ENCODE measurements at regions not wholly inside any gene's neighbourhood (a gene's known extent, or its start where the extent isn't known, plus 50 kb on each side); places are given as distances from the start of the nearest gene placed in this dataset.

DNA sequence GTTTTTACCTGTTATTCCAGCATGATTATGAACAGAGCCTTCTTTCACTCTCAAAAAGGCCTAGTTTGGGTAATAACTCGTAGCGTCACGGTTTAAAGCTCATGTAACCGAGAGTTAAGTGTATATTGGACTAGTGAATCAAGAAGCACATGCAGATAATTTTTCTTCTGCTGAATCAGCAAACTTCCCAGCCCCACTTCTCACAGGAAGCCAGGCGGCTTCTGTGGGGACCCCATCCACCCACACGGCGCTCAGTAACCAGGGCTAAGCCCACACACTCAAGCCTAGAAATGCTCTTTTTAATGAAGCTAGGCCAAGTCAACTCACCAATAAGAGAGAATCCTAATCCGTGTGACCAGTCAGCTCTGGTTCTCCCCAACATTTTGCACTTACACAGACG lies 191.2 kb upstream of the MGMT start:
- Mint-ChIP-seq H3K4me3 (no peak overlapping the region), H3K4me1 (no peaks in the 10 kb centered on the region), H3K27ac (no peak overlapping the region), H3K36me3 (ENCODE audit: low read depth) (no peaks in the 10 kb centered on the region), H3K9me3 (no peaks in the 10 kb centered on the region), H3K27me3 (ENCODE audit: low read depth, poor library complexity) (peaks cover 3% of the 10 kb centered on the region)
- TF ChIP-seq, protein P1, sequence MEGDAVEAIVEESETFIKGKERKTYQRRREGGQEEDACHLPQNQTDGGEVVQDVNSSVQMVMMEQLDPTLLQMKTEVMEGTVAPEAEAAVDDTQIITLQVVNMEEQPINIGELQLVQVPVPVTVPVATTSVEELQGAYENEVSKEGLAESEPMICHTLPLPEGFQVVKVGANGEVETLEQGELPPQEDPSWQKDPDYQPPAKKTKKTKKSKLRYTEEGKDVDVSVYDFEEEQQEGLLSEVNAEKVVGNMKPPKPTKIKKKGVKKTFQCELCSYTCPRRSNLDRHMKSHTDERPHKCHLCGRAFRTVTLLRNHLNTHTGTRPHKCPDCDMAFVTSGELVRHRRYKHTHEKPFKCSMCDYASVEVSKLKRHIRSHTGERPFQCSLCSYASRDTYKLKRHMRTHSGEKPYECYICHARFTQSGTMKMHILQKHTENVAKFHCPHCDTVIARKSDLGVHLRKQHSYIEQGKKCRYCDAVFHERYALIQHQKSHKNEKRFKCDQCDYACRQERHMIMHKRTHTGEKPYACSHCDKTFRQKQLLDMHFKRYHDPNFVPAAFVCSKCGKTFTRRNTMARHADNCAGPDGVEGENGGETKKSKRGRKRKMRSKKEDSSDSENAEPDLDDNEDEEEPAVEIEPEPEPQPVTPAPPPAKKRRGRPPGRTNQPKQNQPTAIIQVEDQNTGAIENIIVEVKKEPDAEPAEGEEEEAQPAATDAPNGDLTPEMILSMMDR (IDR thresholded peaks at IDR 0.05) = no peak
- DNase-seq = no peak

DNA sequence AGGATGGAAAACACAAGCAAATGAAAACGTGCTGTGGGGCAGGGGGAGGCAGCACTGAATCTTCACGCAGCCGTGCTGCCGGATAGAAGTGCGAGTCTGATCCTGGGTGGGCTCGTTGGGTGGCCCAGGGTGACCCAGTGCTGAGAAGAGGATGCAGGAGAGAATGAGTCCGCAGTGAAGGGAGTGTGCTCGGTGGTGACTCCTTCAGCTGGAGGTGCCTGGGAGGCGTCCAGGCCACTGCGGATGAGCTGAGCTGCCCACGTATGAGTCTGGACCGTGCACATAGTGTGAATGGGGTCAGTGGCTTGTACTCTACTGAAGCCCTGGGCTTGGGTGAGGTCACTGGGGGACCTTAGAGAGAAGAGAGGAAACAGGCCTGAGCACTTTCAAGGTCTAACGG lies 190.0 kb upstream of the MGMT start:
- Mint-ChIP-seq H3K9me3 (peaks cover 8% of the 10 kb centered on the region), H3K36me3 (ENCODE audit: low read depth) (no peaks in the 10 kb centered on the region), H3K4me1 (no peaks in the 10 kb centered on the region), H3K27ac (no peak overlapping the region), H3K4me3 (no peak overlapping the region), H3K27me3 (ENCODE audit: low read depth, poor library complexity) (peaks cover 3% of the 10 kb centered on the region)
- DNase-seq = no peak
- TF ChIP-seq, protein P1 (IDR thresholded peaks at IDR 0.05) = no peak

DNA sequence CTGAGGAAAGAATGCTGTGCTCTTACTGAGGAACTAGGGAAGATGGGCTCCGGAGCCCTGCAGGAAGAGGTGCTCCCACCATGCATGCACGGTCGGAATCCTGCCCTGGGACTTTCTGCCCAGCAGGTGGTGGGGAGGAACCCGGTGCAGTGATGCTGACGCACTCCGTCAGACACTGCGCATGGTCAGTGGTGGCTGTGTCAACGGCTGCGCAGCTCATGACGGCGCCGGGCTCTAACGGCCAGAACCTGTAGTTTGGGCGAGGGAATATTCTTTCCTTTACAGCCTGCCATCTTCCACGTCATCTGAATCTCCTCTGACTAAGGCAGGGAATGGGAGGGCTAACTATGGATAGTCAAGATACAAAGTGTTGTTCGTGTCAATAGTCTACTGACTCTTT lies 189.2 kb upstream of the MGMT start:
- no peak overlapping the region for H3K27ac Mint-ChIP-seq
- no peaks in the 10 kb centered on the region for H3K4me1 Mint-ChIP-seq
- no peaks in the 10 kb centered on the region for H3K36me3 Mint-ChIP-seq (ENCODE audit: low read depth)
- no peak for DNase-seq
- H3K9me3 Mint-ChIP-seq = peaks cover 12% of the 10 kb centered on the region
- H3K4me3 Mint-ChIP-seq = no peak overlapping the region
- TF ChIP-seq, protein P1 (IDR thresholded peaks at IDR 0.05) = no peak
- peaks cover 3% of the 10 kb centered on the region for H3K27me3 Mint-ChIP-seq (ENCODE audit: low read depth, poor library complexity)

GRCh38 chr10:129278686-129279085 lies 188.4 kb upstream of the MGMT start:
- Mint-ChIP-seq H3K36me3 (ENCODE audit: low read depth) (no peaks in the 10 kb centered on the region), H3K27me3 (ENCODE audit: low read depth, poor library complexity) (peaks cover 3% of the 10 kb centered on the region), H3K9me3 (peaks cover 12% of the 10 kb centered on the region), H3K4me1 (no peaks in the 10 kb centered on the region), H3K4me3 (no peak overlapping the region), H3K27ac (no peak overlapping the region)
- TF ChIP-seq, protein P1 (IDR thresholded peaks at IDR 0.05) = no peak
- DNase-seq = no peak

DNA sequence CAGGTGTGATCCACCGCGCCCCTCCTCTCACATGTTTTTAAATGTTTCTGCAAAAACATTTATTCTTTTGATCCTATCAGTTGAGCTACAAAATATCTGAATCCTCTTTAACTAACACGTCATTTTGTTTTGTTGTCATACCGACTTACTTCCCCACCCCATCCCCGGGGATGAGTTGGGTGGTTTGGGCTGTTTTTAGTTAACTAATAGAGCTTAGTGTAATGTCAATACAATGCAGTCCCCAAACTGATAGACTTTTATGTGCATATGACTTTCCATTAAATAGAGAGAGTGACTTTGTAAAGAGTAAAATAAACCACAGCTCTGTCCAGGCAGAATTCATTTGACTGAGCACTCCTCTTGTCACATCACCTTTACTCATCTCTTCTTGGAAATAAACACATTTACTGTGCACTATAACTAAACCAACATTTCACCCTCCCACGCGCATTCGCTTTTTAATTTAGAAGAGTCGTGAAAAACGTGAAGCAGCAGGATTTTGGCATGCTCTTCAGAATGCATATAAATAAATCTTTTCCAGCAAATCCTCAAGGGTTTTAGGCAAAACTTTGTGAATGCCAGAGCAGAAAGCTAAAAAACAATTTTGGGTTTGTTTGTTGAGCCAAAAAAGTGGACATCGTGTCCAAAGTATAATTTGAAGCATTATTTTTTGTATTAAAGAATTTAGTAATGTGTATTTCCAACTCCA lies 187.4 kb upstream of the MGMT start:
- TF ChIP-seq, protein P1 (IDR thresholded peaks at IDR 0.05) = no peak
- no peak for DNase-seq
- Mint-ChIP-seq H3K27ac (no peak overlapping the region), H3K36me3 (ENCODE audit: low read depth) (no peaks in the 10 kb centered on the region), H3K4me1 (no peaks in the 10 kb centered on the region), H3K27me3 (ENCODE audit: low read depth, poor library complexity) (peaks cover 3% of the 10 kb centered on the region), H3K4me3 (no peak overlapping the region), H3K9me3 (peaks cover 12% of the 10 kb centered on the region)

- H3K27ac Mint-ChIP-seq = no peak overlapping the region
- no peaks in the 10 kb centered on the region for H3K36me3 Mint-ChIP-seq (ENCODE audit: low read depth)
- H3K4me1 Mint-ChIP-seq = no peaks in the 10 kb centered on the region
- no peak overlapping the region for H3K4me3 Mint-ChIP-seq
- TF ChIP-seq, protein P1 (IDR thresholded peaks at IDR 0.05) = no peak
- no peak for DNase-seq
- peaks cover 12% of the 10 kb centered on the region for H3K9me3 Mint-ChIP-seq
- peaks cover 3% of the 10 kb centered on the region for H3K27me3 Mint-ChIP-seq (ENCODE audit: low read depth, poor library complexity)
Measured at GRCh38 chr10:129280155-129280502, 186.9 kb upstream of the MGMT start.
